HFF-Myc (cell line): ENCODE measurements at regions not wholly inside any gene's neighbourhood (a gene's known extent, or its start where the extent isn't known, plus 50 kb on each side); places are given as distances from the start of the nearest gene placed in this dataset.

Source experiments
- DNase-seq: peaks from one replicate; pipeline ENCODE4 v3.0.0-alpha.2; 2011; ENCODE audit warnings: low read depth; ENCODE audit errors: extremely low read depth
- H3K4me3 ChIP-seq: replicated peaks from 2 replicates; pipeline ENCODE4 v1.5.1; 2011; ENCODE audit warnings: low read depth, mild to moderate bottlenecking, control low read depth, low read length
- CTCF ChIP-seq: IDR thresholded peaks from 2 replicates; pipeline ENCODE4 v1.5.1; 2012; ENCODE audit warnings: mild to moderate bottlenecking, low read depth, low read length, control low read depth; ENCODE audit errors: missing control alignments

- no peak for DNase-seq
- no peak overlapping the region for H3K4me3 ChIP-seq
- TF ChIP-seq CTCF: no peak
Observed at GRCh38 chr2:57434972-57435371, 611.6 kb upstream of the VRK2 start.

- TF ChIP-seq CTCF: no peak
- DNase-seq: no peak
- no peak overlapping the region for H3K4me3 ChIP-seq
Observed at GRCh38 chr2:57437077-57437476, 609.5 kb upstream of the VRK2 start.

GRCh38 chr2:57440437-57440836 is 606.2 kb upstream of the VRK2 start:
- DNase-seq: no peak
- no peak overlapping the region for H3K4me3 ChIP-seq
- TF ChIP-seq CTCF: no peak

- TF ChIP-seq CTCF: no peak
- DNase-seq: no peak
- no peak overlapping the region for H3K4me3 ChIP-seq
Observed at GRCh38 chr2:57443086-57443485, 603.5 kb upstream of the VRK2 start.

GRCh38 chr2:57443973-57444521 is 602.6 kb upstream of the VRK2 start:
- DNase-seq: no peak
- TF ChIP-seq CTCF: no peak
- H3K4me3 ChIP-seq: no peak overlapping the region

GRCh38 chr2:57444752-57445430 is 601.7 kb upstream of the VRK2 start:
- DNase-seq: no peak
- H3K4me3 ChIP-seq: no peak overlapping the region
- no peak for TF ChIP-seq CTCF

GRCh38 chr2:57448816-57449215 is 597.8 kb upstream of the VRK2 start:
- TF ChIP-seq CTCF: no peak
- DNase-seq: no peak
- H3K4me3 ChIP-seq: no peak overlapping the region
